H7 (cell line): ENCODE measurements at regions not wholly inside any gene's neighbourhood (a gene's known extent, or its start where the extent isn't known, plus 50 kb on each side); places are given as distances from the start of the nearest gene placed in this dataset.
A peak's percentile ranks its signal among the peaks of the same experiment; 100 is the strongest.

Experiments
- DNase-seq: peaks from one replicate; pipeline ENCODE4 v3.0.0; 2012
- H3K27me3 ChIP-seq: 2 replicates; pipeline ENCODE4 v1.6.0; 2011; ENCODE audit warnings: mild to moderate bottlenecking, low read length; ENCODE audit not compliant: control insufficient read depth, insufficient read depth
- H3K36me3 ChIP-seq: replicated peaks from 2 replicates; pipeline ENCODE4 v1.5.1; 2011; ENCODE audit warnings: low read length; ENCODE audit not compliant: control insufficient read depth, insufficient read depth
- H3K4me3 ChIP-seq: 2 replicates; pipeline ENCODE4 v1.5.1; 2011; ENCODE audit warnings: low read depth, mild to moderate bottlenecking, control low read depth, low read length, moderate library complexity; ENCODE audit not compliant: insufficient read depth

DNA sequence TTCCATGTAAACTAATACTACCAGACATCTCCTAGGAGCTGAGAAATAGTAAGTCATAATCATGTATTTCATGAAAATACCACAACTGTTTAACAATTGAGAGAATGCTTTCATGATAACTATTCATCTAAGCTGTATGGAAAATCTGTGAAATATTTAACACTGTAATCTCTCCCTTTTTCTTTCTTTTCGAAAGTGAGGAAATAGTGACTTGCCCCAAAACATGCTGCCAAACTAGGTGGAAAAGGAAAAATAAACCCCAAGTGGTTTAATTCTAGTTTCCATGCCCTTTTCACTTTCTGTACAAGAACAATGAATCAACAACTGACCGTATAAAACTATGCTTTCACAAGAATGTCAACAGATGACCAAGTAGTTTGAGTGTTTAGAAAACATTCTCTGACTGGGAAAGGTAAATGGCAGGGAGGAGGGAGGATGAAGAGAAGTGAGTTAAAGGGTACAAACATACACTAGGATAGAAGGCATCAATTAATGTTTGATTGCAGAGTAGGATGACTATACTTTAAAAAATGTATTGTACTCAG lies 147.5 kb upstream of the AVPR1A start:
- DNase-seq: no peak
- H3K36me3 ChIP-seq: no peaks in the 10 kb centered on the region

DNA sequence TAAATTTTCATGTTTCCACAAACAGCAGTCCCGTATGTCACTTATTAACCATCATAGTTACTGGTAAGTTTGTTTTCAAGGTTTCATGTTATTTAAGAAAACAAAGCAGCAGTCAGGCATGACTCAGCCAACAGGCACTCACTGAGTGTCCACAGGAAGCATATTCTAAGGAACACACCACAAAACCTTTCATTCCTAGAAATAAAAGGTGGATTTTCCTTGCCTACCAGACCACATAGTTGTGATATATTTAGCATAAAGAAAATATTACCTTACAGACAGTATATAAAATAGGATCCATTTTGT lies 143.3 kb upstream of the AVPR1A start:
- Histone ChIP-seq H3K4me3 (no peak overlapping the region), H3K36me3 (no peaks in the 10 kb centered on the region), H3K27me3 (no peaks in the 10 kb centered on the region)
- no peak for DNase-seq

More for the DNA sequence above, 147.5 kb upstream of the AVPR1A start:
- no peaks in the 10 kb centered on the region for H3K27me3 ChIP-seq
- H3K4me3 ChIP-seq: no peak overlapping the region

DNA sequence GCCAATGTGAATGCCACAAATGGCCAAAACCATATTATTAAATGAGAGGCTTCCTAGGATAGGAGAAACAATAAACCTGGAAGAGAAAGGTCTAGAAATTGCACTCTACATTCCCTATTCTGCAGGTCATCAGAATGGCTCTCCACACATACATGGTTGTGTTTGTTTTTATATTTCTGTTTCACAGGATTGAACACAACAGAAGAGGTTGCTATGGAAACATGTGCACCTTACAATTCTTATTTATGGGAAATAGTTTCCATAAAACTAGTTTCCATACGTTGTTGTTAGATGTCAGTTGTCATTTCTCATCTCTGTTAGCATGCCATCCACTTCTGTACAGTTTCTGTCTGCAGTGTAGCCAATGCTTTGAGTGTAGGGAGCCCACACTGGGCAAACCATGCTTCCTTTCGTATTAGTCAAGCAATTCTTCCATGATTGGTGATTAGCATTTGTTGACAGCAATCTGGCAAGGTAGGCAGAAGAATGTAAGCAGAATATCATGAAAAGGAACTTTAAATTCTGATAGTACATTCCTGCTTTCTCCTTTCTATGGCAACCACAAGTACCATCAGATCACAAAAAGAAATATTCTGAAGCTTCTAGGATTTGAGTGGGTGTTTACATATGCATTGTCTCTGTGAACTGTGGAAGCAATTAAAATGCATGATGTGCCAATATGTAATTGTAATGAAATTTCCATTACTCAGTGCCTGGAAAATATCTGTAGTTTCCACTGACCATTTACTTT lies 141.6 kb upstream of the AVPR1A start:
- H3K27me3 ChIP-seq: no peaks in the 10 kb centered on the region
- DNase-seq: no peak
- no peak overlapping the region for H3K4me3 ChIP-seq

DNA sequence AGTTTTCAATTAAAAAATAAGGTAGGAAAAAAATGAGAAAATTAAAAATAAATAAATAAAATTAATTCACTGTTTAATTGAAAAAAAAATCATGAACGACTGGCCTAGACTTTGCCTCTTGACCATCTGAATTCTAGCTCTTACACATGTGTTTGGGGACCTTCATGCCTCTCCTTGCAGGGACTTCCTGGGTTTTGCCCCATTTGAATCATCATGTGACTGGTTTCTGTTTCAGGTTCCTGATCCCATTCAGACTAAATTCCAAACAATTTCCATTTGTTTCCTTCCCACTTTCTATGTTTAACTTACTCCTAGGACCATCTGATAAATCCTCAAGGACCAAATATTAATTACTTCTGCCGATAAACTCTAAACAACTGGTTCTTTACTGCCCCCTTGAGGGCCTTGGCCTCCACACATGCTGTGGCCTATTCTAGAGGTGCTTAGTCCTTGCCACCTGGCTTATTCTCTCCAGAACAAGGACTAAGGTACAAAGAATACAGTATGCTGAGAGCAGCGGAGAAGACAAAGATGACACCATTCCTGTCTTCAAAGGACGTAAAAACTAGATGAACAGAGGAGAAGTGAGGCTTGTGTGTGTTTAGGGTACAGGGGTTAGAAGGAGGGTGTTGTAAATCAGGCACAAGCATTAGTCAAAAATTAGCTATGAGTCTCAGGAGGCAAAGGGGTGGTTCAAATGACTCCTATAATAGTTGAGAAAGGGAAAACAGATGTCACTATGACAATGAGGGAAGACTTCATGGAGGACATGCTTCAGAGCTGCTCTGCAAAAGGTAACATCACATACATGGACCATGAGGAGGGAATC lies 125.8 kb upstream of the AVPR1A start:
- no peaks in the 10 kb centered on the region for H3K36me3 ChIP-seq
- DNase-seq: peak; percentile 17
- H3K4me3 ChIP-seq: no peak overlapping the region
- H3K27me3 ChIP-seq: no peaks in the 10 kb centered on the region

More for the DNA sequence above, 141.6 kb upstream of the AVPR1A start:
- H3K36me3 ChIP-seq: no peaks in the 10 kb centered on the region

DNA sequence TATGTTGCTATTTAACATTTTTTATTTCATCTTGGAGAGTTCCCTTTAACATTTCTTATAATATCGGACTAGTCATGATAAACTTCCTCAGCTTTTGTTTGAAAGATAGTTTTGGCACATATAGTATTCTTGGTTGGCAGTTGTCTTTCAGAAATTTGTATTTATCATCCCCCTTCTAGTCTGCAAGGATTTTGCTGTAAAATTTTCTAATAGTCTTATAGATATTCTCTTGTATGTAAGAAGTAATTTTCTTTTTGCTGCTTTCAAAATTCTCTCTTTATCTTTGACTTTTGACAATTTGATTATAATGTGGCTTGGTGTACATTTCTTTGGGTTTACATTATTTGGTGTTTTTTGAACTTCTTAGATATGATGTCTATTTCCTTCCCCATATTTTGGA lies 116.0 kb upstream of the AVPR1A start:
- DNase-seq: no peak
- no peaks in the 10 kb centered on the region for H3K27me3 ChIP-seq

DNA sequence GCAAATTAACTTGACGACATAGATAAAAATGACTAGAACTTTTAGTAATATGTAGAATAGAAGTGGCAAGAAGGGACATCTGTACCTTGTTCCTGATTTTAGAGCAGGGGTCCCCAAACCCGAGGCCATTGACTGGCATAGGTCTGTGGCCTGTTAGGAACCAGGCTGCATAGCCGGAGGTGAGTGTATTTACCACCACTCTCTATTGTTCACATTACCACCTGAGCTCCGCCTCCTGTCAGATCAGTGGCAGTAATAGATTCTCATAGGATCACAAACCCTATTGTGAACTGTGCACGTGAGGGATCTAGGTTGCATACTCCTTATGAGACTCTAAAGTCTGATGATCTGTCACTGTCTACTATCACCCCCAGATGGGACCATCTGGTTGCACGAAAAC lies 113.6 kb upstream of the AVPR1A start:
- Histone ChIP-seq H3K36me3 (no peaks in the 10 kb centered on the region), H3K27me3 (no peaks in the 10 kb centered on the region), H3K4me3 (no peak overlapping the region)
- DNase-seq: no peak

More for the DNA sequence above, 116.0 kb upstream of the AVPR1A start:
- Histone ChIP-seq H3K4me3 (no peak overlapping the region), H3K36me3 (no peaks in the 10 kb centered on the region)

DNA sequence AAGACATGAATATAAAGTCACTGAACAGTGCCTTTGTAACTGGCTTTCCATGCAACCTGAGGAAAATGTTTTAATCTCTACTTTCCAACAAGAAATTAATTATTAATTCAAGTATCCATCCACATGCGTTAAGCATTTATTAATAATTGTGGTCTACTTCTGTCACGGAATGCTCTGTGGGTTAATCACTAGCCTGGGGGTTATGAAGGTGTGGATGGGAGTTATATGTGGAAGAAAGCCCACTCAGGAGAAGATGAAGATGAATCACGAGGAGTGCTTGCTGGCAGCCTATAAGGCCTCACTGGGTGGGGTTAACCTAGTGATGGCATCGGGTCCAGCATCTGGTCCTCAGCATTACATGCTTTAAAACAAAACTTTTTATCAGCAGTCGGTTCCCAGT lies 99.5 kb upstream of the AVPR1A start:
- Histone ChIP-seq H3K4me3 (no peak overlapping the region), H3K27me3 (no peaks in the 10 kb centered on the region), H3K36me3 (no peaks in the 10 kb centered on the region)
- DNase-seq: no peak

DNA sequence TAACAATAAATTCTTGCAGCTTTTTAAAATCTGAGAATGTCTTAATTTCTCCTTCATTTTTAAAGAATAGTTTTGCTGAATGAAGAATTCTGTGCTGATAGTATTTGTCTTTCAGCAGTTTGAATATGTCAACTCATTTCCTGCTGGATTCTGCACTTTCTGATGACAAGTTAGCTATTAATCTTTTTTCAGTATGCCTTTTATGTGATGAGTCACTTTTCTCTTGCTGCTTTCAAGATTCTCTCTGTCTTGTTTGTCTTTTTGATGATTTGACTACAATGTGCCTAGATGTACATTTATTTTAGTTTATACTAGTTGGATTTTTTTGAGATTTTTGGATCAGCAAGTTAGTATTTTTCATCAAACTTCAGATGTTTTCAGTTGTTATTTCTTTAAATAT lies 87.9 kb upstream of the AVPR1A start:
- Histone ChIP-seq H3K36me3 (no peaks in the 10 kb centered on the region), H3K4me3 (no peak overlapping the region), H3K27me3 (no peaks in the 10 kb centered on the region)
- no peak for DNase-seq

DNA sequence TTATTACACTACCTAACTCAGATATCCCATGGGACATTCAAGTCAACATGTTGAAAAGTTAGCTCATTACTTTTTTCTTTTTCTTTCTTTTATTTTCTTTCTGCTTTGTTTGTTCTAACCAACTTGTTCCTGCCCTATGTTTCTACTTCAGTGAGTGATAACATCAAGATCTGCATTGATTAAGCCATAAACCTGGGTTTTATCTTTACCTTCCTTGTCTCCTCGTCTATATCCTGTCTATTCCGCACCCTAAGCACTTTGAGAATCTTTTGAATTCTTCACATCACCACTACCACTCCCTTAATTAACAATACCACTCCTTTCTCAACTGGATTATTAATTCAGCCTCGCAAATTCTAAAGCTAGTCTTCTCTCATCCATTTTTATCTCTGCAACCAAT lies 81.9 kb upstream of the AVPR1A start:
- H3K4me3 ChIP-seq: no peak overlapping the region
- no peaks in the 10 kb centered on the region for H3K27me3 ChIP-seq
- no peaks in the 10 kb centered on the region for H3K36me3 ChIP-seq
- DNase-seq: no peak

DNA sequence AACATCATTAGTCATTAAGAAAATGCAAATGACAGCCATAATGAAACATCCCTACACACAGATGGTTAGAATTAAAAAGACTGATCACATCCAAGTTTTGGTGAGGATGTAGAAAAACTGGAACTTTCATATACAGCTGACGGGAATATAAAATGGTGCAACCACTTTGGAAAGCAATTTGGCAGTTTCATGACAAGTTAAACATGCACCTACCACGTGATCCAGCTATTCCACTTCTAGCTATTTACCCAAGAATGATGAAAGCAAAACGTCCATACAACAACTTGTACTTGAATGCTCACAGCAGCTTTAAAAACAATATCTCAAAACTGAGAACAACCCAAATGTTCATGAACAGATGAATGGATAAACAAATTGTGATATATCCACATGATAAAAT lies 77.9 kb upstream of the AVPR1A start:
- Histone ChIP-seq H3K27me3 (no peaks in the 10 kb centered on the region), H3K4me3 (no peak overlapping the region), H3K36me3 (no peaks in the 10 kb centered on the region)
- no peak for DNase-seq

DNA sequence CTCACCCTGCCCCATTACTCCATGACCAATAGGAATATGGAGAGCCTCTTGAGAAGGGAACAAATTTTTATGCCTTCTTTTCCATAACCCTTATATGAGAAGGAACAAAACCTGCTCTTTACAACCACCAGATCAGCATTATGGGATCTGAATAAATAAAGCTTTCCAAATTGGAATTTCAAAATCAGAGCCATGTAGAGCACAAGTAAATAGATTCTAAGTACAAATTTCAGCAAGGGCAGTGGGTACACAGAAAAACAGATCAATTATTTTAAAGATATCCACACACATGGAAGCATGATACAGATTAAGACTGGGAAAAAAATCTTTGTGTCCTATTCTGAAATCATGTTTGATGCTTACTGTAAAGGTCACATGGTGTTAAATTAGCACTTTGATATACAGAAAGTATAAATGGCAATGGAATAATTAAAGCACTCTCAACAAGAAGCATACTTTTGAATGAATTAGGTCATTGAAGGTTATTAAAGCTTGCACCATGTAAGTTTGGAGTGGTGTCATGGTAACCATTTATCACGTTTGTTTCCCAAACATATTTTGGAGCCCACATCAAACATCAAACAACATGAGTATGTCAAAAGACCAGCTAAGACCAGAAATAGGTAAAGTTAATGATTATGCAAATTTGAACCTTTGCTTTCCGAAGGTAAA lies 75.9 kb upstream of the AVPR1A start:
- DNase-seq: no peak
- Histone ChIP-seq H3K27me3 (no peaks in the 10 kb centered on the region), H3K36me3 (no peaks in the 10 kb centered on the region), H3K4me3 (no peak overlapping the region)

DNA sequence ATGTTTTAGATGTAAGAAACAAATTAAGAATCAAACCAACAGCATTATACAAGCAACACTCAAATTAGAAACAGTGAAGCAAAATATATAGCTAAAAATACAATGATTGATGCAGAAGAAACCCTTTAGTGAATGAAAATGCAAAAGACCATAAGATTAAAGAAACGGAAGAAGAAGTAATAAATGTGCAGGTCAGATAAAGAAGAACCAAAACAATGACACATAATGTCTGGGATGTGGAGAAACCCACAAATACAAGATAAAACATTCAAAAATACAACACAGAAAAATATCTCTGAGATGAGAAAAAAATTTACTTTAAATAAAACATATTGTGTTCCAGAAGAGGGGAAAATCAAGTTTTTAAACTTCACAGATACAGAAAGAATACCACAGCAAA lies 73.4 kb upstream of the AVPR1A start:
- Histone ChIP-seq H3K27me3 (no peaks in the 10 kb centered on the region), H3K4me3 (no peak overlapping the region), H3K36me3 (no peaks in the 10 kb centered on the region)
- DNase-seq: no peak

DNA sequence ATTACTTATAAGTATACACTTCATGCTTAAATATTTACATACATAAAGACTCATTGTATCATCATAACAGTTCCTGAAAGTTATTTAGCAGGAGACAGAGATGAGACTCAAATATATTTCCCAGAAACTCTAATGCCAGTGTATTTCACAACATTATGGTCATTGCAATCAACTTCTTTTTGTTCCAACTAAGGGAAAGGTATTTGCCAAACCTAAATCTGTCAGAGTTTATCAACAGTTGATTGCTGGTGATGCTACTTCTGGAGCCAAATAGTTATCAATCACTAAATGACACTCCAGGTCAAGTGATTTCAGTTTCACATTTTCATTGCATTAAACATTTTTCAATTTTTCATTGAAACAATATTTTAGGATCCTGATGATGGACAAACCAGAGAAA lies 72.1 kb upstream of the AVPR1A start:
- no peak for DNase-seq
- Histone ChIP-seq H3K36me3 (no peaks in the 10 kb centered on the region), H3K4me3 (no peak overlapping the region), H3K27me3 (no peaks in the 10 kb centered on the region)

DNA sequence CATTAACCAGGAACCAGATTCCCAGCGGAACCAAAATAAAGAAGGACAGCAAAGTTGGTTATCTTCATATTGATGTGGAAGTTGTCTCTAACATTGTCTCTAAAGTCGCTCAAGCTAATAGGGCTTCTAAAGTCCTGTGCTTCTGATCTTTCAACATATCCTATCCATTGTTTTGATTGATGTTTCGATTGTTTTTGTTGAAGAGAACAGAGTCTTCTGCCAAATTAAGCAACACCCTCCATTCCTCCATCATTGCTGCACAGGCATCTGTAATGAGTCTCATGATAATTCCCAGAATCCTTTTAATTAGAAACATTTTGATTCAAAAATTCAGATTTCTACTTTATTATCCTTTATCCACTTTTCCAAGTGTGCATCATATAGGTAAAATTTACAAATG lies 71.6 kb upstream of the AVPR1A start:
- no peak for DNase-seq
- no peak overlapping the region for H3K4me3 ChIP-seq
- no peaks in the 10 kb centered on the region for H3K27me3 ChIP-seq
- H3K36me3 ChIP-seq: no peaks in the 10 kb centered on the region

DNA sequence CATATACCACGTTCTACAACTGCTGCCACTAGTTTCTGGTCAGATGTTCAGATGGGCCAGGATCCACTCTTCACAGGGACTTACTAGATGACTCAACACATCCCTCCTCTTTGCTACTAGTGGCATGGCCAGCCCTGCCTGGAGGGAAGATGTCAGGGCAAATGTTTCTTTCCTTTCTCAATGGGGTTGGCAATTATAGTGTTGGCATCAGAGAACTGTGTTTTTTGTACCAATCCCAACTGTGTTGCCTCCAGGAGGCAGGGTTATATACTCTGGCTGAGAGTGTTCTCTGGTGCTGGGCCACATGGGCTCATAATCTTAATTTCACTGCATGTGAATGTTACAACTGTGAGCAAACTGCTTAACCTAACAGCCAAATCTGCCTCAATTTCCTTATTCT lies 69.9 kb upstream of the AVPR1A start:
- no peak overlapping the region for H3K4me3 ChIP-seq
- no peaks in the 10 kb centered on the region for H3K36me3 ChIP-seq
- H3K27me3 ChIP-seq: no peaks in the 10 kb centered on the region
- DNase-seq: peak; percentile 9
